ENCODE measurements at regions not wholly inside any gene's neighbourhood (a gene's known extent, or its start where the extent isn't known, plus 50 kb on each side); places are given as distances from the start of the nearest gene placed in this dataset.

- TF ChIP-seq CTCF (conservative IDR thresholded peaks at IDR 0.05; ENCODE audit: low read depth, low read length) = no peak
- H3K4me3 ChIP-seq (ENCODE audit: low read length) = no peak overlapping the region
- DNase-seq (ENCODE audit: low read depth) = no peak
Measured at GRCh38 chr14:22266683-22267082, 322.3 kb downstream of the DAD1 start.

GRCh38 chr14:22266142-22266442, 322.9 kb downstream of the DAD1 start:
- H3K4me3 ChIP-seq (ENCODE audit: low read length) = no peak overlapping the region
- peak; percentile 27 for DNase-seq (ENCODE audit: low read depth)
- no peak for TF ChIP-seq CTCF (conservative IDR thresholded peaks at IDR 0.05; ENCODE audit: low read depth, low read length)

DNA sequence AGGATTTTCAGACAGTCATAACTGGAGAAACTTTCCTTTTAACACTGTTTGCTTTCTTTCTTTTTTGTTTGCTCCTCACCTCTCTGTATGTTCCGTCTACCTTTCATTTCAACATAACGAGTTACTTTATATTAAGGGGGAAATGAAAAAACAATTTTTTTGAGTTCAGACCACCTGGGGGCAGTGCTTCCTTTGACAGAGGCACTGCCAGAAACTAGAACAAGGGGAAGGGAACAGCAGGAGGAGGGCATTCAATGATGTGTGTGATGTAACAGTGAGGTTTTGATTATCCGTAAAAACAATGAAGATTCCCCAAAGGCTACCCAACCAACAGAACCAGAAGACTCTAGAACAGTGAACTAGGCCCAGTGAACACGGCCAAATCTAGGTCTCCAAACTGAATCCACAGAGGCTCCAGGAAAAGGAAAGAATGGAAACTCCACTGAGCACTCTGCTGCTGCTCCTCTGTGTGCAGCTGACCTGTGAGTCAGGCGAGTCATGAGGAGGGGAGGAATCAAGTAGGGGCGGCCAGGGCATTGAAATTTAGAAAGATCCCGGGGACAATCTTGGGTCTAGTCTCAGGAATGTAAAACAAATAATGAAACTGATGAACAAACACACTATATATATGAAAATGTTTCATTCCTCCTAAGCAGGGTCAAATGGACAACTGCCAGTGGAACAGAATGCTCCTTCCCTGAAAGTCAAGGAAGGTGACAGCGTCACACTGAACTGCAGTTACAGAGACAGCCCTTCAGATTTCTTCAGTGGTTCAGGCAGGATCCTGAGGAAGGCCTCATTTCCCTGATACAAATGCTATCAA, 323.5 kb downstream of the DAD1 start:
- TF ChIP-seq CTCF (conservative IDR thresholded peaks at IDR 0.05; ENCODE audit: low read depth, low read length) = peak; percentile 49
- no peak overlapping the region for H3K4me3 ChIP-seq (ENCODE audit: low read length)
- DNase-seq (ENCODE audit: low read depth) = no peak

- H3K4me3 ChIP-seq (ENCODE audit: low read length) = no peak overlapping the region
- TF ChIP-seq CTCF (conservative IDR thresholded peaks at IDR 0.05; ENCODE audit: low read depth, low read length) = no peak
- DNase-seq (ENCODE audit: low read depth) = no peak
Measured at GRCh38 chr14:22264759-22265158, 324.3 kb downstream of the DAD1 start.

GRCh38 chr14:22263961-22264360, 325.1 kb downstream of the DAD1 start:
- no peak for TF ChIP-seq CTCF (conservative IDR thresholded peaks at IDR 0.05; ENCODE audit: low read depth, low read length)
- no peak for DNase-seq (ENCODE audit: low read depth)
- H3K4me3 ChIP-seq (ENCODE audit: low read length) = no peak overlapping the region

DNA sequence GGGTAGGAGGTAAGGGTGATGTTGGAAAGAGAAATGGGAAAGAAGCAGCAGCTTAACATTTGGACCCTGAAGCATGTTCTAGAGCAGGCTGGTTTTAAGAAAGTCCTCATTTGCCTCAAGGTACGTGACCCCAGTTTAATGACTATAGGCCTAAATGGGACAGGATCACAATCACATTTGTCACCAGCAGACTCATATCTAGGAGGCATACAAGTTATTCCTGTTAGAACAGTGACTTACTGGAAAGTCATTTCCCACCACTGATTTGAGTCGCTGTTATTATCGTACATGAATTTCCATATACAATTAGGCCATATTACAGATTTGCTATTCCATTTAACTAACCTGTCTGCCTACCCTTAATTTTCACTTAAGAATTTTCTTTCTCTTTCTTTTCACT, 326.1 kb downstream of the DAD1 start:
- TF ChIP-seq CTCF (conservative IDR thresholded peaks at IDR 0.05; ENCODE audit: low read depth, low read length) = no peak
- no peak for DNase-seq (ENCODE audit: low read depth)
- no peak overlapping the region for H3K4me3 ChIP-seq (ENCODE audit: low read length)

Measured in retinal pigment epithelial cell (primary cell).